Breast epithelium (tissue), 4 donors: ENCODE measurements at regions not wholly inside any gene's neighbourhood (a gene's known extent, or its start where the extent isn't known, plus 50 kb on each side); places are given as distances from the start of the nearest gene placed in this dataset.

Experiments used
- DNase-seq, 2 donors: peaks; one replicate each; pipeline ENCODE4 v3.0.0-alpha.2; 2019; ENCODE audit warnings: low spot score in 2 of 2
- H3K27ac ChIP-seq, 2 donors: fragments of 200-600 bp; sonication (generic) in 1 of 2; one replicate each; pipeline ENCODE4 v1.5.1; 2016 to 2019; ENCODE audit warnings: mild to moderate bottlenecking in 1 of 2
- H3K27me3 ChIP-seq, 2 donors: fragments of 200-600 bp; sonication (generic) in 1 of 2; one replicate each; pipeline versions ENCODE4 v1.5.1 to v1.6.0; 2017 to 2019; ENCODE audit warnings: control low read depth in 1 of 2, mild to moderate bottlenecking in 1 of 2
- H3K36me3 ChIP-seq: fragments of 200-600 bp; one replicate; pipeline ENCODE4 v1.5.1; 2019
- H3K4me1 ChIP-seq, 2 donors: fragments of 200-600 bp; sonication (generic); one replicate each; pipeline ENCODE4 v1.5.1; 2016 to 2019; ENCODE audit warnings: control low read depth in 1 of 2
- H3K4me3 ChIP-seq, 3 donors: fragments of 200-600 bp; sonication (generic); 1 replicate in 2 of 3; 2 replicates in 1 of 3; pipeline ENCODE4 v1.5.1; 2016 to 2019; ENCODE audit warnings: mild to moderate bottlenecking in 3 of 3, moderate library complexity in 2 of 3
- H3K9me3 ChIP-seq, 2 donors: fragments of 200-600 bp; sonication (generic) in 1 of 2; one replicate each; pipeline ENCODE4 v1.5.1; 2016 to 2019; ENCODE audit warnings: control low read depth in 1 of 2
- CTCF ChIP-seq, 3 donors: fragments of 450-650 bp; IDR thresholded peaks; one replicate each; pipeline ENCODE4 v1.5.1; 2016 to 2017; ENCODE audit warnings: antibody characterized with exemption in 3 of 3, mild to moderate bottlenecking in 3 of 3, moderate library complexity in 3 of 3
- POLR2A ChIP-seq: fragments of 450-650 bp; IDR thresholded peaks from one replicate; pipeline ENCODE4 v1.6.1; 2016; ENCODE audit warnings: antibody characterized with exemption, mild to moderate bottlenecking, moderate library complexity
- POLR2AphosphoS5 ChIP-seq, 3 donors: sonication (generic); formaldehyde crosslinking; IDR thresholded peaks; one replicate each; pipeline ENCODE4 v1.6.1; 2017; ENCODE audit warnings: antibody characterized with exemption in 3 of 3
- intact Hi-C: fragments of 100-400 bp; cut with DNase I; formaldehyde crosslinking; loops from one replicate; pipeline ENCODE4 v1.15.1; 2023; ENCODE audit warnings: low total_unique reads

GRCh38 chr9:28607843-28608242 lies 1034.6 kb upstream of the C9orf72 start:
- TF ChIP-seq CTCF (IDR thresholded peaks at IDR 0.05) (no peak), POLR2A (no peak), POLR2AphosphoS5 (IDR thresholded peaks at IDR 0.05) (no peak)
- intact Hi-C loops = no loop called here

GRCh38 chr9:28610339-28610738 lies 1037.1 kb upstream of the C9orf72 start:
- H3K4me1 ChIP-seq = no peaks in the 10 kb centered on the region
- intact Hi-C loops = loop anchor here (5.0 kb wide), 1 partner anchor 958 kb away; no protein-coding TSS in a partner anchor
- H3K9me3 ChIP-seq = no peaks in the 10 kb centered on the region
- H3K27ac ChIP-seq = no peak overlapping the region
- H3K27me3 ChIP-seq = no peaks in the 10 kb centered on the region
- TF ChIP-seq POLR2AphosphoS5 (IDR thresholded peaks at IDR 0.05) (no peak), POLR2A (no peak), CTCF (IDR thresholded peaks at IDR 0.05) (no peak)
- H3K36me3 ChIP-seq = no peaks in the 10 kb centered on the region
- no peak for DNase-seq
- no peak overlapping the region for H3K4me3 ChIP-seq

More at GRCh38 chr9:28607843-28608242, 1034.6 kb upstream of the C9orf72 start:
- H3K27ac ChIP-seq = no peak overlapping the region
- H3K9me3 ChIP-seq = no peaks in the 10 kb centered on the region
- H3K4me1 ChIP-seq = no peaks in the 10 kb centered on the region
- no peak overlapping the region for H3K4me3 ChIP-seq
- no peaks in the 10 kb centered on the region for H3K27me3 ChIP-seq
- DNase-seq = no peak
- no peaks in the 10 kb centered on the region for H3K36me3 ChIP-seq

- no peak for DNase-seq
- H3K27ac ChIP-seq = no peak overlapping the region
- intact Hi-C loops = no loop called here
These were observed 1043.0 kb upstream of the C9orf72 start for GRCh38 chr9:28616310-28616709.

GRCh38 chr9:28620011-28620410 lies 1046.7 kb upstream of the C9orf72 start:
- no peak overlapping the region for H3K27ac ChIP-seq
- H3K4me1 ChIP-seq = no peaks in the 10 kb centered on the region
- no peaks in the 10 kb centered on the region for H3K36me3 ChIP-seq
- no peak for DNase-seq
- H3K9me3 ChIP-seq = no peaks in the 10 kb centered on the region
- H3K4me3 ChIP-seq = no peak overlapping the region
- no peaks in the 10 kb centered on the region for H3K27me3 ChIP-seq
- intact Hi-C loops = no loop called here
- TF ChIP-seq POLR2A = no peak
- TF ChIP-seq POLR2AphosphoS5 (IDR thresholded peaks at IDR 0.05) = no peak
- TF ChIP-seq CTCF (IDR thresholded peaks at IDR 0.05) = no peak

More at GRCh38 chr9:28616310-28616709, 1043.0 kb upstream of the C9orf72 start:
- no peak overlapping the region for H3K4me3 ChIP-seq
- H3K36me3 ChIP-seq = no peaks in the 10 kb centered on the region
- H3K9me3 ChIP-seq = no peaks in the 10 kb centered on the region
- TF ChIP-seq CTCF (IDR thresholded peaks at IDR 0.05) = no peak
- TF ChIP-seq POLR2AphosphoS5 (IDR thresholded peaks at IDR 0.05) = no peak
- TF ChIP-seq POLR2A = no peak
- H3K27me3 ChIP-seq = no peaks in the 10 kb centered on the region
- H3K4me1 ChIP-seq = no peaks in the 10 kb centered on the region

GRCh38 chr9:28620661-28621060 lies 1047.4 kb upstream of the C9orf72 start:
- no peak overlapping the region for H3K4me3 ChIP-seq
- no peaks in the 10 kb centered on the region for H3K36me3 ChIP-seq
- intact Hi-C loops = no loop called here
- no peak for DNase-seq
- H3K27ac ChIP-seq = no peak overlapping the region
- no peaks in the 10 kb centered on the region for H3K27me3 ChIP-seq
- no peaks in the 10 kb centered on the region for H3K4me1 ChIP-seq
- TF ChIP-seq POLR2AphosphoS5 (IDR thresholded peaks at IDR 0.05) (no peak), CTCF (IDR thresholded peaks at IDR 0.05) (no peak), POLR2A (no peak)
- no peaks in the 10 kb centered on the region for H3K9me3 ChIP-seq
